Cardiac fibroblast (primary cell): ENCODE measurements at regions not wholly inside any gene's neighbourhood (a gene's known extent, or its start where the extent isn't known, plus 50 kb on each side); places are given as distances from the start of the nearest gene placed in this dataset.

Experiments used
- DNase-seq, 2 donors: peaks; one replicate each; pipeline versions ENCODE4 v3.0.0 to v3.0.0-alpha.2; 2010; ENCODE audit warnings: low read depth in 2 of 2
- H3K4me3 ChIP-seq, 2 donors: replicated peaks in 1 of 2; 1 replicate in 1 of 2; 2 replicates in 1 of 2; pipeline ENCODE4 v1.5.1; 2011; ENCODE audit warnings: low read depth in 2 of 2, low read length in 2 of 2, mild to moderate bottlenecking in 2 of 2, moderate library complexity in 1 of 2
- CTCF ChIP-seq: IDR thresholded peaks from one replicate; pipeline ENCODE4 v1.5.1; 2011; ENCODE audit warnings: low read depth, mild to moderate bottlenecking, low read length, inconsistent platforms

- TF ChIP-seq CTCF: no peak
- DNase-seq: no peak
- no peak overlapping the region for H3K4me3 ChIP-seq
These were observed 172.2 kb downstream of the ERCC6L2 start for GRCh38 chr9:96047741-96048103.

GRCh38 chr9:96047116-96047639 is 171.7 kb downstream of the ERCC6L2 start:
- no peak for TF ChIP-seq CTCF
- no peak for DNase-seq
- no peak overlapping the region for H3K4me3 ChIP-seq

- TF ChIP-seq CTCF: no peak
- no peak overlapping the region for H3K4me3 ChIP-seq
These were observed 170.3 kb downstream of the ERCC6L2 start for GRCh38 chr9:96045811-96046210.

GRCh38 chr9:96044401-96044800 is 168.9 kb downstream of the ERCC6L2 start:
- no peak for DNase-seq
- H3K4me3 ChIP-seq: no peak overlapping the region
- TF ChIP-seq CTCF: no peak

More at GRCh38 chr9:96045811-96046210, 170.3 kb downstream of the ERCC6L2 start:
- DNase-seq: no peak

- H3K4me3 ChIP-seq: no peak overlapping the region
- no peak for DNase-seq
- no peak for TF ChIP-seq CTCF
These were observed 165.3 kb downstream of the ERCC6L2 start for GRCh38 chr9:96040591-96041461.

GRCh38 chr9:96038914-96039313 is 163.4 kb downstream of the ERCC6L2 start:
- TF ChIP-seq CTCF: no peak
- no peak overlapping the region for H3K4me3 ChIP-seq
- no peak for DNase-seq
